ENCODE measurements at regions not wholly inside any gene's neighbourhood (a gene's known extent, or its start where the extent isn't known, plus 50 kb on each side); places are given as distances from the start of the nearest gene placed in this dataset.

- Histone ChIP-seq H3K9me3 (ENCODE audit: low read length) (no peaks in the 10 kb centered on the region), H3K27me3 (ENCODE audit: control insufficient read depth in 1 of 2, insufficient read depth in 2 of 2, low read length in 2 of 2) (no peaks in the 10 kb centered on the region), H3K4me2 (ENCODE audit: low read depth, low read length) (no peak overlapping the region), H3K27ac (ENCODE audit: extremely low read length, insufficient read depth, low read length) (no peak overlapping the region), H4K20me1 (ENCODE audit: insufficient read depth, low read length) (no peaks in the 10 kb centered on the region), H3K79me2 (ENCODE audit: insufficient read depth, low read length) (no peaks in the 10 kb centered on the region), H3K9ac (ENCODE audit: insufficient read depth, low read depth, low read length) (no peak overlapping the region), H3K4me3 (replicated peaks in 1 of 3; ENCODE audit: insufficient read depth in 1 of 3, low read depth in 2 of 3, low read length in 3 of 3) (no peak overlapping the region), H3K36me3 (replicated peaks in 1 of 2; ENCODE audit: control insufficient read depth in 1 of 2, insufficient read depth in 2 of 2, low read length in 2 of 2) (no peaks in the 10 kb centered on the region), H2AFZ (ENCODE audit: low read length) (no peak overlapping the region), H3K4me1 (ENCODE audit: insufficient read depth, low read length) (no peaks in the 10 kb centered on the region)
- ATAC-seq, result no peak
- no TSS peak for BruUV-seq (replicated peaks)
- TF ChIP-seq, protein P1, sequence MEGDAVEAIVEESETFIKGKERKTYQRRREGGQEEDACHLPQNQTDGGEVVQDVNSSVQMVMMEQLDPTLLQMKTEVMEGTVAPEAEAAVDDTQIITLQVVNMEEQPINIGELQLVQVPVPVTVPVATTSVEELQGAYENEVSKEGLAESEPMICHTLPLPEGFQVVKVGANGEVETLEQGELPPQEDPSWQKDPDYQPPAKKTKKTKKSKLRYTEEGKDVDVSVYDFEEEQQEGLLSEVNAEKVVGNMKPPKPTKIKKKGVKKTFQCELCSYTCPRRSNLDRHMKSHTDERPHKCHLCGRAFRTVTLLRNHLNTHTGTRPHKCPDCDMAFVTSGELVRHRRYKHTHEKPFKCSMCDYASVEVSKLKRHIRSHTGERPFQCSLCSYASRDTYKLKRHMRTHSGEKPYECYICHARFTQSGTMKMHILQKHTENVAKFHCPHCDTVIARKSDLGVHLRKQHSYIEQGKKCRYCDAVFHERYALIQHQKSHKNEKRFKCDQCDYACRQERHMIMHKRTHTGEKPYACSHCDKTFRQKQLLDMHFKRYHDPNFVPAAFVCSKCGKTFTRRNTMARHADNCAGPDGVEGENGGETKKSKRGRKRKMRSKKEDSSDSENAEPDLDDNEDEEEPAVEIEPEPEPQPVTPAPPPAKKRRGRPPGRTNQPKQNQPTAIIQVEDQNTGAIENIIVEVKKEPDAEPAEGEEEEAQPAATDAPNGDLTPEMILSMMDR (CRISPR knock-in tag; IDR thresholded peaks at IDR 0.05), result no peak
- TF ChIP-seq SRSF1 (optimal IDR thresholded peaks at IDR 0.05; ENCODE audit: low read depth, low read length) (no peak), MLLT10 (CRISPR knock-in tag; IDR thresholded peaks at IDR 0.05) (no peak), SSRP1 (CRISPR knock-in tag; IDR thresholded peaks at IDR 0.05) (no peak), XBP1 (CRISPR knock-in tag; IDR thresholded peaks at IDR 0.05) (no peak), NFIB (CRISPR knock-in tag; IDR thresholded peaks at IDR 0.05; ENCODE audit: borderline replicate concordance) (no peak), HMG20A (CRISPR knock-in tag; IDR thresholded peaks at IDR 0.05; ENCODE audit: borderline replicate concordance) (no peak), ZNF431 (CRISPR knock-in tag; IDR thresholded peaks at IDR 0.05; ENCODE audit: borderline replicate concordance, low read depth) (no peak), ZNF292 (CRISPR knock-in tag; IDR thresholded peaks at IDR 0.05; ENCODE audit: borderline replicate concordance, low read depth) (no peak), RNF2 (conservative IDR thresholded peaks at IDR 0.05; ENCODE audit: low read depth) (no peak), ZNF615 (CRISPR knock-in tag; IDR thresholded peaks at IDR 0.05; ENCODE audit: borderline replicate concordance) (no peak), ZNF720 (CRISPR knock-in tag; IDR thresholded peaks at IDR 0.05) (no peak)
- TF ChIP-seq, protein P2, sequence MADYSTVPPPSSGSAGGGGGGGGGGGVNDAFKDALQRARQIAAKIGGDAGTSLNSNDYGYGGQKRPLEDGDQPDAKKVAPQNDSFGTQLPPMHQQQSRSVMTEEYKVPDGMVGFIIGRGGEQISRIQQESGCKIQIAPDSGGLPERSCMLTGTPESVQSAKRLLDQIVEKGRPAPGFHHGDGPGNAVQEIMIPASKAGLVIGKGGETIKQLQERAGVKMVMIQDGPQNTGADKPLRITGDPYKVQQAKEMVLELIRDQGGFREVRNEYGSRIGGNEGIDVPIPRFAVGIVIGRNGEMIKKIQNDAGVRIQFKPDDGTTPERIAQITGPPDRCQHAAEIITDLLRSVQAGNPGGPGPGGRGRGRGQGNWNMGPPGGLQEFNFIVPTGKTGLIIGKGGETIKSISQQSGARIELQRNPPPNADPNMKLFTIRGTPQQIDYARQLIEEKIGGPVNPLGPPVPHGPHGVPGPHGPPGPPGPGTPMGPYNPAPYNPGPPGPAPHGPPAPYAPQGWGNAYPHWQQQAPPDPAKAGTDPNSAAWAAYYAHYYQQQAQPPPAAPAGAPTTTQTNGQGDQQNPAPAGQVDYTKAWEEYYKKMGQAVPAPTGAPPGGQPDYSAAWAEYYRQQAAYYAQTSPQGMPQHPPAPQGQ (CRISPR knock-in tag; IDR thresholded peaks at IDR 0.05; ENCODE audit: borderline replicate concordance), result no peak
- CTCF ChIA-PET (ENCODE audit: low intra/inter-chr PET ratio, low total read pairs), result no interaction called here
- no peak for DNase-seq (ENCODE audit: low spot score)
- no peak for FAIRE-seq
- intact Hi-C loops (cut with micrococcal nuclease; ENCODE audit: unreplicated experiment), result no loop called here
- WGBS (ENCODE audit: low lambda C conversion rate), result 45% methylated on average over 1 of the region's 1 CpG
- POLR2A ChIA-PET, result no interaction called here
- in situ Hi-C loops (cut with HindIII; ENCODE audit: extremely low pct_ligation_motif_present, low pct_unique_long_range_greater_than_20kb), result no loop called here
Measured at GRCh38 chr13:74767050-74767449, 632.8 kb upstream of the KLF12 start.
